ENCODE measurements at regions not wholly inside any gene's neighbourhood (a gene's known extent, or its start where the extent isn't known, plus 50 kb on each side); places are given as distances from the start of the nearest gene placed in this dataset.

DNA sequence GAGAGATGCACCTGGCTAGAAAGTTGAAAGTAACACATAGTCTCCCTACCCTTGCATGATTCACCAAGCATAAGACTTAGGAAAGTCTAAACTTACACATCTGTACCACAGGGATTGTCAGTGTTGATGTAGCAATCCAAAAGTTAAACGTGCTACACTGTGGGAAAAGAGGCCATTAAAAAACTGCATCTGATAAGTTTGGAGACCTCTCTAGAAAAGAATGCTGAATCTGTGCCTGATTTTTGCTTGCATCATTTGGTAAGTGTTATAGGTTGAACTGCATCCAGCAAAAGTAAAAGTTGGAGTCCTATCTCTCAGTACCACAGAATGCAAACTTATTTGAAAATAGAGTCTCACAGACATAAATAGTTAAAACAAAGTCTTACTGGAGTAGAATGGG, 126.6 kb downstream of the SLC6A15 start:
- Histone ChIP-seq H3K4me3 (no peak overlapping the region), H3K27me3 (no peaks in the 10 kb centered on the region), H3K9me3 (no peaks in the 10 kb centered on the region), H3K27ac (no peak overlapping the region), H3K36me3 (no peaks in the 10 kb centered on the region), H3K4me1 (no peaks in the 10 kb centered on the region)
- ATAC-seq, result no peak
- intact Hi-C loops (cut with DNase I), result no loop called here
- TF ChIP-seq, protein P1, sequence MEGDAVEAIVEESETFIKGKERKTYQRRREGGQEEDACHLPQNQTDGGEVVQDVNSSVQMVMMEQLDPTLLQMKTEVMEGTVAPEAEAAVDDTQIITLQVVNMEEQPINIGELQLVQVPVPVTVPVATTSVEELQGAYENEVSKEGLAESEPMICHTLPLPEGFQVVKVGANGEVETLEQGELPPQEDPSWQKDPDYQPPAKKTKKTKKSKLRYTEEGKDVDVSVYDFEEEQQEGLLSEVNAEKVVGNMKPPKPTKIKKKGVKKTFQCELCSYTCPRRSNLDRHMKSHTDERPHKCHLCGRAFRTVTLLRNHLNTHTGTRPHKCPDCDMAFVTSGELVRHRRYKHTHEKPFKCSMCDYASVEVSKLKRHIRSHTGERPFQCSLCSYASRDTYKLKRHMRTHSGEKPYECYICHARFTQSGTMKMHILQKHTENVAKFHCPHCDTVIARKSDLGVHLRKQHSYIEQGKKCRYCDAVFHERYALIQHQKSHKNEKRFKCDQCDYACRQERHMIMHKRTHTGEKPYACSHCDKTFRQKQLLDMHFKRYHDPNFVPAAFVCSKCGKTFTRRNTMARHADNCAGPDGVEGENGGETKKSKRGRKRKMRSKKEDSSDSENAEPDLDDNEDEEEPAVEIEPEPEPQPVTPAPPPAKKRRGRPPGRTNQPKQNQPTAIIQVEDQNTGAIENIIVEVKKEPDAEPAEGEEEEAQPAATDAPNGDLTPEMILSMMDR (IDR thresholded peaks at IDR 0.05), result no peak
- no peak for DNase-seq

- intact Hi-C loops (cut with DNase I), result no loop called here
- ATAC-seq (no peak), DNase-seq (no peak)
- no peaks in the 10 kb centered on the region for H3K27me3 ChIP-seq
- H3K36me3 ChIP-seq, result no peaks in the 10 kb centered on the region
- H3K9me3 ChIP-seq, result no peaks in the 10 kb centered on the region
- TF ChIP-seq, protein P1 (IDR thresholded peaks at IDR 0.05), result no peak
- no peak overlapping the region for H3K27ac ChIP-seq
- H3K4me1 ChIP-seq, result no peaks in the 10 kb centered on the region
- no peak overlapping the region for H3K4me3 ChIP-seq
Observed at GRCh38 chr12:84785281-84785680, 127.3 kb downstream of the SLC6A15 start.

DNA sequence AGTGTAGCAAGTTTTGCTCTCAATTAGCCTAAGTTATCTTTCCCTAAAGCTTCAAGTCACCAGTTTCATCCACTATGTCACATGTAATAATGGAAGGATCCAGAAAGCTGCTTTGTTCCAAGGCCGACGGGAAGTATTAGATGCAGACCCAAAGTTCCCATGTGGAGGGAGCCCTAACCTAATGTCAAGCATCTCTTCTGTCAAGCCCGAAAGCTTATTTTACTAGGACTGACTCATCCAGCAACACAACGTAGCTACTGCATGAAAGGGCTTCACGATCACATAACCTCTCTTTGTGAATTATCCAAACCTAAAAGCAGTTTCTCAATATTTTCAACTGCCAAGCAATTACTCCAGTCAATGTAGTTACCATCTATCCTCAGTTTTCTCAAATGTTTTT, 133.4 kb downstream of the SLC6A15 start:
- intact Hi-C loops (cut with DNase I), result no loop called here
- ATAC-seq, result no peak
- Histone ChIP-seq H3K27ac (no peak overlapping the region), H3K9me3 (no peaks in the 10 kb centered on the region), H3K4me3 (no peak overlapping the region), H3K36me3 (no peaks in the 10 kb centered on the region), H3K4me1 (no peaks in the 10 kb centered on the region), H3K27me3 (no peaks in the 10 kb centered on the region)
- no peak for DNase-seq
- TF ChIP-seq, protein P1 (IDR thresholded peaks at IDR 0.05), result no peak

DNA sequence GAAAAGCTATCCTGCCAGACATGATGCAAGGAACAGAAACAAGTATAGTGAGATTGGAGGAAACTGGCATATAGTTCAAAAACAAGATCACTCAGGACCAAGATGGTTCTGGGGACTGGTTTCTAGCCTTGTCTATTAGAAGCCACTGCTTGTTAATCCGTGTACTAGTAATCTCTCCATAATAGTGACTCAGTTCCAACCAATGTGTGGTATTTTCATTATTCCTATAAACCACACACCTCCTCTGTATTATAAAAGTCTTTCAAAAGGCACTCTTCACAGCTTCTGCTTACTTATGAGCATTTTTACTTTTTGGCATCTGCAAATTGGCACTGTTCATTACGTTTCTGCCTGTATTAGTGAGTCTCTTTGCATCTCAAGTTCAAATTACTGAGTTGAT, 140.3 kb downstream of the SLC6A15 start:
- TF ChIP-seq, protein P1 (IDR thresholded peaks at IDR 0.05), result no peak
- ATAC-seq (no peak), DNase-seq (no peak)
- intact Hi-C loops (cut with DNase I), result no loop called here
- H3K4me3 ChIP-seq, result no peak overlapping the region
- no peak overlapping the region for H3K27ac ChIP-seq
- no peaks in the 10 kb centered on the region for H3K27me3 ChIP-seq
- H3K4me1 ChIP-seq, result no peaks in the 10 kb centered on the region
- no peaks in the 10 kb centered on the region for H3K36me3 ChIP-seq
- H3K9me3 ChIP-seq, result no peaks in the 10 kb centered on the region

DNA sequence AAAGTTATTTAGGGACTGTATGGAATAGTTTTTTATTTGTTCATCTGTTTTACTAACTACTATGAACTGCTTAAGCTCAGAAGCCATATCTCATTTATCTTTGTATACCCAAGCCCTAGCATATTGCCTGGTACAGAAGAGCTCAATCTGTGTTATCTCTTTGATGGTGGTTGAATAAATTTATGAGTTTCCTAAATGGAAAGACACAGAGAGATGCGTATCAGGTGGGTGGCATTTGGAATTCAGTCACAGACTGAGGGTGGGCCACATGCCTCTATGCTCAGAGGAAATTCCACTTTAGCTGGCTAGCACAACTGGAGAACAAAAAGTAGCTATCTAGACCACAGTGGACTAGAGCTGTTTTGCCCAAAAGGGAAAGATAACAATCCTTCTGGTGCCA, 145.5 kb downstream of the SLC6A15 start:
- DNase-seq (no peak), ATAC-seq (no peak)
- no peaks in the 10 kb centered on the region for H3K36me3 ChIP-seq
- no peaks in the 10 kb centered on the region for H3K4me1 ChIP-seq
- H3K4me3 ChIP-seq, result no peak overlapping the region
- intact Hi-C loops (cut with DNase I), result no loop called here
- TF ChIP-seq, protein P1 (IDR thresholded peaks at IDR 0.05), result no peak
- no peak overlapping the region for H3K27ac ChIP-seq
- H3K27me3 ChIP-seq, result no peaks in the 10 kb centered on the region
- H3K9me3 ChIP-seq, result no peaks in the 10 kb centered on the region
